Cardiac muscle cell (in vitro differentiated cells and primary cell): ENCODE measurements at regions not wholly inside any gene's neighbourhood (a gene's known extent, or its start where the extent isn't known, plus 50 kb on each side); places are given as distances from the start of the nearest gene placed in this dataset.
A peak's percentile ranks its signal among the peaks of the same experiment; 100 is the strongest.

Experiments
- DNase-seq, 2 donors: peaks; one replicate each; pipeline versions ENCODE4 v3.0.0 to v3.0.0-alpha.2; 2010 to 2017; ENCODE audit warnings: low read depth in 1 of 2, low spot score in 1 of 2
- H3K27ac ChIP-seq: fragments of 200-600 bp; sonication (generic); 2 replicates; pipeline ENCODE4 v1.5.1; 2016
- H3K27me3 ChIP-seq: fragments of 200-600 bp; sonication (generic); 2 replicates; pipeline ENCODE4 v1.6.0; 2016; ENCODE audit warnings: control low read depth
- H3K36me3 ChIP-seq: fragments of 200-600 bp; sonication (generic); 2 replicates; pipeline ENCODE4 v1.5.1; 2016; ENCODE audit warnings: control low read depth
- H3K4me1 ChIP-seq: fragments of 200-600 bp; sonication (generic); 2 replicates; pipeline ENCODE4 v1.8.1; 2017; ENCODE audit warnings: low read depth, mild to moderate bottlenecking, mixed run types
- H3K4me3 ChIP-seq: fragments of 200-600 bp; sonication (generic); 2 replicates; pipeline ENCODE4 v1.5.1; 2016; ENCODE audit warnings: mild to moderate bottlenecking
- H3K9me3 ChIP-seq: fragments of 200-600 bp; sonication (generic); 2 replicates; pipeline ENCODE4 v1.5.1; 2017; ENCODE audit warnings: low read depth, mild to moderate bottlenecking, control low read depth
- TF ChIP-seq, protein P1 (sequence below): IDR thresholded peaks from 2 replicates; pipeline ENCODE4 v1.5.1; 2012; ENCODE audit warnings: low read depth, mild to moderate bottlenecking, low read length

DNA sequence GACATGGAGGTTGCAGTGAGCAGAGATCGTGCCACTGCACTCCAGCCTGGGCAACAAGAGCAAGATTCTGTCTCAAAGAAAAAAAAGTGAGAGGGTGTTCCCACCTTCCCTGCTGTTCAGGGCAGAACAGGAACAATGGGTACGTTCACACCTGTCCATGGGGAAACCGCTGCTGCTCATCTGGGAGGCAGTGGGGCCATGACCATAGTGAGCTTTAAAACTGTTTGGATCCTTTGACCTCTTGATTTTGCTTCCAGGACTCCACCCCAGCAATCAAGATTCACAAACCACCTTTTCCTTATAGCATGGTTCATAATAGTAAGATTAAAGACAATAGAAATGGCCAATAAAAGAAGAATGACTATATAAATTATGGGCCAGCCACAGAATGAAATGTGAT lies 209.2 kb downstream of the ARL4C start:
- TF ChIP-seq, protein P1, sequence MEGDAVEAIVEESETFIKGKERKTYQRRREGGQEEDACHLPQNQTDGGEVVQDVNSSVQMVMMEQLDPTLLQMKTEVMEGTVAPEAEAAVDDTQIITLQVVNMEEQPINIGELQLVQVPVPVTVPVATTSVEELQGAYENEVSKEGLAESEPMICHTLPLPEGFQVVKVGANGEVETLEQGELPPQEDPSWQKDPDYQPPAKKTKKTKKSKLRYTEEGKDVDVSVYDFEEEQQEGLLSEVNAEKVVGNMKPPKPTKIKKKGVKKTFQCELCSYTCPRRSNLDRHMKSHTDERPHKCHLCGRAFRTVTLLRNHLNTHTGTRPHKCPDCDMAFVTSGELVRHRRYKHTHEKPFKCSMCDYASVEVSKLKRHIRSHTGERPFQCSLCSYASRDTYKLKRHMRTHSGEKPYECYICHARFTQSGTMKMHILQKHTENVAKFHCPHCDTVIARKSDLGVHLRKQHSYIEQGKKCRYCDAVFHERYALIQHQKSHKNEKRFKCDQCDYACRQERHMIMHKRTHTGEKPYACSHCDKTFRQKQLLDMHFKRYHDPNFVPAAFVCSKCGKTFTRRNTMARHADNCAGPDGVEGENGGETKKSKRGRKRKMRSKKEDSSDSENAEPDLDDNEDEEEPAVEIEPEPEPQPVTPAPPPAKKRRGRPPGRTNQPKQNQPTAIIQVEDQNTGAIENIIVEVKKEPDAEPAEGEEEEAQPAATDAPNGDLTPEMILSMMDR, result no peak
- Histone ChIP-seq H3K27ac (no peak overlapping the region), H3K4me1 (no peaks in the 10 kb centered on the region), H3K27me3 (no peaks in the 10 kb centered on the region), H3K36me3 (no peaks in the 10 kb centered on the region), H3K9me3 (no peaks in the 10 kb centered on the region), H3K4me3 (no peak overlapping the region)
- no peak for DNase-seq

DNA sequence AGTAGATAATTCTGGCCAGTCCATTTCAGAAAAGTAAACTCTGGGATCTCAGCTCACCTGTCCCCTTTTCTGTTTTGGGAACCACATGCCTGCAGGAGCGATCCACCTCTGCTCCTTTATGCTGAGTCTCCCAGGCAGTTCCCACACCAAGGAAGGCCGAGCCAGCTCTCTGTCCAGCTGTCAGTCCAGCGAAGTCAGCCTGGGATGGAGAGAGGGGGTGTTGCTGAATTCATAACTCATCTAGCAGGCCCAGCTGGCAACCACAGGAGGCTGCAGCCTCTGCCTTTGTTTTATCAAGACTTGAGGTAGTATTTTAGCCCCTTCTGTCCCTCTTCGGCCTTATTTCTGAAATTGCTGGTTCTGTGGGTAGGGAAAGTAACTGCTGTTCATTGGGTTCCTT lies 209.9 kb downstream of the ARL4C start:
- Histone ChIP-seq H3K4me3 (no peak overlapping the region), H3K27ac (no peak overlapping the region), H3K36me3 (no peaks in the 10 kb centered on the region), H3K9me3 (no peaks in the 10 kb centered on the region), H3K4me1 (no peaks in the 10 kb centered on the region), H3K27me3 (no peaks in the 10 kb centered on the region)
- TF ChIP-seq, protein P1, result no peak
- DNase-seq, result no peak

DNA sequence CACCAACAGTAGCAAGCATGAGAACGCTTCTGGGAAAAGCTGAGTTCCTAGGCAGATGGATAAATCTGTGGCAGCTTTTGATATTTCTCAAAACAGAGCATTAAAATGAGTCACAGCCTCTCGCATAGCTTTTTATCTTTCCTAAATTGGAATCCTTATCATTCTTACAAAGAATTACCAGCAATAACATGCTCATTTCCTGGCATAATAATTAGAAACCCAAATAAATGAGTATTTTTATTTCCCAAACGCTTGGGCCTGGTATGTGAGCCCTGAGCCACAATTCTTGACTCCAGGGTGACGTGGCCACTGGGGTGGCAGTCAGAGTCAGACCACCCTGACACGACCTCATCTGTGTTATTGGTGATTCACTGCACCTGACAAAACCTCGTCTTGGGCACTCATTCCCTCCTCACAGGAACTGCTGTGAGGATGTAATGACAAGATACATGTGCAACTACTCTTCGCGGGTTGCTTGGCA lies 210.7 kb downstream of the ARL4C start:
- H3K4me3 ChIP-seq, result no peak overlapping the region
- H3K36me3 ChIP-seq, result no peaks in the 10 kb centered on the region
- H3K27me3 ChIP-seq, result no peaks in the 10 kb centered on the region
- DNase-seq, result peak in 1 of 2 donors; percentile 40
- TF ChIP-seq, protein P1, result no peak
- no peak overlapping the region for H3K27ac ChIP-seq
- no peaks in the 10 kb centered on the region for H3K4me1 ChIP-seq
- H3K9me3 ChIP-seq, result no peaks in the 10 kb centered on the region

DNA sequence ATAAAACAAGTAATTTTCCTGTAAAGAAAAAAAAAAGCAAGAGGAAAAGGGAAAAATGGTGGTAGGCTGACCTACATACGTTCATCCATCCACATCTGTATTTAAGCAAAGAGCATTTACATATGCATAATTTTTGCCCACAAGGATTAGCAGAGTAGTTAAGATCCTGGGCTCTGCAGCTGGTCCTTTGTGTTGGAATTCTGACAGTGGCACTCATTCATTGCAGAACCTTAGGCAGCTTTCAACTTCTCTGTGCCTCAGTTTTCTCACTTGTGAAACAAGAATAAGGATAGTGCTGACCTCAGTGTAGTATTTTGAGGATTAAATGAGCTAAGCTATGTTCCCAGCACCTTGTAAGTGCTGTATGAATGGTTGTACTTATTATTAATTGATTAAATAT lies 211.3 kb downstream of the ARL4C start:
- no peak for DNase-seq
- Histone ChIP-seq H3K4me1 (no peaks in the 10 kb centered on the region), H3K27me3 (no peaks in the 10 kb centered on the region), H3K27ac (no peak overlapping the region), H3K36me3 (no peaks in the 10 kb centered on the region), H3K9me3 (no peaks in the 10 kb centered on the region), H3K4me3 (no peak overlapping the region)
- TF ChIP-seq, protein P1, result no peak

DNA sequence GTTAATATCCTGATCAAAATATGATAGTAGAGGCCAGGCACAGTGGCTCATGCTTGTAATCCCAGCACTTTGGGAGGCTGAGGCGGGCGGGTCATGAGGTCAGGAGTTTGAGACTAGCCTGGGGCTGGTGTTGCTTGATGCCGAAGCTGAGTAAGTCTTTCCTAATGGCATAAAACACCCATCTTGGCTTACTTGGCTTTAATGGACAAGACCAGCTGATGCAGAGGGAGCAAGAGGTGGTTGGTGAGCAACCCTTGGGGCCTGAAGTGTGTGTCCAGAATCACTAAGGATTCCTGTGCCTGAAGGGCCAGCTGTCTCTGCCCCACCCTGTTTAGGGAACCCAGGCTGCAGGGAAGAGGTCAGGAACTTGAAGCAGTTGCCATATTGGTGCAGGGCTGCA lies 217.2 kb downstream of the ARL4C start:
- H3K27ac ChIP-seq, result no peak overlapping the region
- H3K9me3 ChIP-seq, result no peaks in the 10 kb centered on the region
- no peaks in the 10 kb centered on the region for H3K4me1 ChIP-seq
- no peak overlapping the region for H3K4me3 ChIP-seq
- DNase-seq, result no peak
- TF ChIP-seq, protein P1, result no peak
- H3K36me3 ChIP-seq, result no peaks in the 10 kb centered on the region
- H3K27me3 ChIP-seq, result no peaks in the 10 kb centered on the region
